Hematopoietic multipotent progenitor cell treated with erythropoietin and hydrocortisone succinate and interleukin-3 and kit ligand, for 6 days (in vitro differentiated cells): ENCODE measurements at regions not wholly inside any gene's neighbourhood (a gene's known extent, or its start where the extent isn't known, plus 50 kb on each side); places are given as distances from the start of the nearest gene placed in this dataset.
"Not testable (repeated sequence)": the region's sequence is repeated elsewhere in the genome, so short reads cannot be mapped to it uniquely, and the experiment has no call there.

Experiments
- DNase-seq: peaks from one replicate; pipeline ENCODE4 v3.0.0-alpha.2; 2015

DNA sequence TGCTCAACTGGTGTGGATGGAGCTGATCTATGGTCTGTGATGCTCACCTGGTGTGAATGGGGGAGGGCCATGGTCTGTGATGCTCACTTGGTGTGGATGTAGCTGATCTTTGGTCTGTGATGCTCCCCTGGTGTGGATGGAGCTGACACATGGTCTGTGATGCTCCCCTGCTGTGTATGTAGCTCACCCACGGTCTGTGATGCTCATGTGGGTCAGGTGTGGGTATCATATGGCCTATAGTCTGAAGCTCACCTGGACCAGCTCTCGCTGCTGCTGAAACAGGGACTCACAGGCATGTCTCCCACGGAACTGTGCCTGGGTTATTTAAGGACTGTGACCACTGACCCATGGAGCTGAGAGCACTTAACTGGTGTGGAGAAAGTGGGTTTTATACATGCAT is 109.7 kb downstream of the CRLF2 start:
- no peak for DNase-seq

DNA sequence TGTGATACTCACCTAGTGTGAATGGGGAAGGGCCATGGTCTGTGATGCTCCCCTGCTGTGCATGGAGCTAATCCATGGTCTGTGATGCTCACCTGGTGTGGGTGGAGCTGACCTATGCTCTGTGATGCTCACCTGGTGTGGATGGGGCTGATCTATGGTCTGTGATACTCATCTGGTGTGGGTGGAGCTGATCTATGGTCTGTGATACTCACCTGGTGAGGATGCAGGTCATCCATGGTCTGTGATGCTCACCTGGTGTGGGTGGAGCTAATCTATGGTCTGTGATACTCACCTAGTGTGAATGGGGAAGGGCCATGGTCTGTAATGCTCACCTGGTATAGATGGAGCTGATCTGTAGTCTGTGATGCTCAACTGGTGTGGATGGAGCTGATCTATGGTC is 110.2 kb downstream of the CRLF2 start:
- not testable (repeated sequence) for DNase-seq

DNA sequence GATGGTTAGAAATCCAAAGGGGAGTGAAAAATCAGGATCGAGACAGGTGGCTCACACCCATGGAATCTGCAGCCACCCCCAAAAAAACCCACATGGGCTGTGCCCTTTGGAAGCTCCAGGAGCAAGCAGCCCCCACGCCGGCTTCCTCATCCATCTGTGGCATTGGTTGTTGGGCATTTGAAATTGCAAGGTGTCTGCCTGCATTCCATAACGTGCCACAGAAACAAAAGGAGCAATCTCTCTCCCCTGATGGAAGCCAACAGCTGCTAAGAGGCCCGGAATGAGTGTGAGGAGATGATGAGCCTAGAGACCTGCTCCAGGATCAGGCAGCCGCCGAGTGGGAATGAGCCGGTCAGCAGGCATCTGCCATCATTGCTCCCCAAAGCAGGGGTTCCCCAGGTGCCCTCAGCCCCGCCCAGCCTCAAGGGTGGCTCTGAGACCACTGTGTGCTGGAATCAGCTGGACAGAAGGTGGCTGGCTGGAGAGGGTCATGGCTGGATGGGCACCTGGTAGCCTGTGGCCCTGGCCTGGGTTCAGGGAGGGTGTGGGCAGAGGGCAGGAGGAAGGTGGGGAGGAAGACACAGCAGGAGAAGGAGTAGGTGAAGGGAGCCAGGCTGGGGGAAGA is 113.2 kb downstream of the CRLF2 start:
- DNase-seq = no peak

DNA sequence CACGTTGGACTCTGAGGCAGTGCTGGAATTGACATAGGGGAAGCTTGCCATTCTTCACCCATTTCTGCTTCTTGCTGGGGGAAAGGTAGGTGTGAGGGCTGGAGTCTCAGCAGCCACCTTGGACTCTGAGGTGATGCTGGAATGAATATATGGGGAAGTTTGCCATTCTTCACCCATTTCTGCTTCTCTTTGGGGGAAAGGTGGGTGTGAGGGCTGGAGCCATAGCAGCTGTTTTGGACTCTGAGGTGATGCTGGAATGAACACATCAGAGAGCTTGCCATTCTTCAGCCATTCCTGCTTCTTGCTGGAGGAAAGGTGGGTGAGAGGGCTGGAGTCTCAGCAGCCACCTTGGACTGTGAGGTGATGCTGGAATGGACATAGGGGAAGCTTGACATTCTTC is 115.1 kb downstream of the CRLF2 start:
- no peak for DNase-seq

DNA sequence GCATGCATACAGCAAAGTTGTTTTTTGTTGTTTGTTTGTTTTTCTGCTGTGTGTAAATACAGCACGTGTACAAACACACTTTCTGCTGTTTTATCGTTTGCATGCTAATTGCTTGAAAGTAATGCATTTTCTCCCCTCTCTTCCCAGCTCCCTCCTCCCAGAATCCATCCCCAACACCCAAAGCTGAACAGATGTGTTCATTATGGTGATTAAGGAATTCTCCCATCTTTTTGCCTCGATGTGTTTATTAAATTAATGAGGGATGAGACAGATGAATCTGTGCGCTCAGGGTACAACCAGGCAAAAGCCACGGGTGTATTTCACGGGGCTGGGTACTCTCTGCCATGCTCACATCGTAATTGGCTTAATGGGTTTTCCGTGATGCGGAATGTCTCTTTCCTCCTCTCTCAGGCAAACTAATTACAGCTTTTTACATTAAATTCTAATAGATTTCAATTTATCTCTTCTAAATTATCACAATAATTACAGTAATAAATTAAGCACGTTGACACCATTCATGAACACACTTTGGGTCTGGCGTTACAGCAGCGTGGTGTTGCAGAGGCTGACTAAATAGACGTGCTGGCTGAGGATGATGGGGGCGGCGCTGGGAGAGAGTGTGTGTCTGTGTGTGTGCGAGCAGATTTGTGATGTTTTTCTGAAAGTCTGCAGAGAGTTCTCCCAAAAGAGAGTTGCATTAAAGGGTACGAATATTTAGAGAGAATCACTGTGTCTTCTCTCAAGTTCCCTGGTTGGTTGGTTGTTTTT is 117.7 kb downstream of the CRLF2 start:
- no peak for DNase-seq

DNA sequence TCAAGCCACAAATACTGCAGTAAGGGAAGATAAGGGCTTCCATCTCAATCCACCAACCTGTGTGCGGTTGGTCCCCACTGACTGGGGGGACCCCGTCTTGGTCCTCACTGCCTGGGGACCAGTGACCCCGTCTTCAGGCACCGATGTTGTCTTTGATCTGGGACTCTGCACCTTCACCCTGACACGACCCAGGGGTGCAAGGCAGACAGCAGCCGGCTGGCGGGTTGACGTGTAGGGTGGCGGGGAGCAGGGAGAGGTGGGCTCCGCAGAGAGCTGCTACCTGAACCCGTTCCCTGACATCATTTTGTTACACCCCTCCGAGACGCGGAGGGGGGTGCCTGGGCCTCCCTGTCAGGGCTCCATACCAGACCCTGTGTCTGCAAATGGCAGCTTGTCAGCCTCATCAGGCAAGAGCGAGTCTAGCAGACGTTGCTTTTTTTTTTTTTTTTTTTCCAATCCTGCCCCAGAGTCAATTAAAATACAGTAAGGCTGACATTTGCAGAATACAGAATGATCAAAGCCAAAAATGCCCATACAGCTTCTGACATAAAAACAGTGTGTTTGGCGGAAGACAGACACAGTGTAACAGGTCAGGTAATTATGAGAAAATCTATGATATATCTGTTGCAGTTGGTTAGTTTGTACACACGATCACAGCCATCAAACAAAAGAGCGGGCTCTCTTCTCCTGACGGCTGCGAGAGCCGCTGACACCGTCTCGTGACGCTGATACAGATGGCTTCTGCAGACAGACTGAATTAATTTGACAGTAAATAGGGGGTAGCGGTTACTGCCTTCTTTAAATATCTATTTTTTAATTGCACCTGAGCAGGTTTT is 118.6 kb downstream of the CRLF2 start:
- DNase-seq = no peak

DNA sequence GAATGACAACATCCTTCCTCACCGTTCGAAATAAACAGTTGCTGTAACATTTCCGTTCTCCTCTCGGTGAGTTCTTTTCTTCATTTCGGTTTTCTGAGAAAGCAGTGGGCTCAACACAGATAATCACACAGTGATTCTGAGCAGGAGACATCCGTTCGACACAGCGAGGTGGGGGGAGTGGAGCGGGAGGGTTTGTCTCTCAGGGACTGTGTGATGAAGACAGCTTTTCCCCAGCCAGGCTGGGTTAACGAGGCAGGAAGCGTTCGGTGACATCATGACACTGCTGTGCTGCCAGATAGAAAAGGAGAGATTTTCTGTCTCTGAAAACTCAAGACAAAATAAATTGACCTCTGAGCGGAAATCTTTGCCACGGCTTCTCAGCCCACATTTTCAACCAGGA is 119.3 kb downstream of the CRLF2 start:
- DNase-seq = no peak

DNA sequence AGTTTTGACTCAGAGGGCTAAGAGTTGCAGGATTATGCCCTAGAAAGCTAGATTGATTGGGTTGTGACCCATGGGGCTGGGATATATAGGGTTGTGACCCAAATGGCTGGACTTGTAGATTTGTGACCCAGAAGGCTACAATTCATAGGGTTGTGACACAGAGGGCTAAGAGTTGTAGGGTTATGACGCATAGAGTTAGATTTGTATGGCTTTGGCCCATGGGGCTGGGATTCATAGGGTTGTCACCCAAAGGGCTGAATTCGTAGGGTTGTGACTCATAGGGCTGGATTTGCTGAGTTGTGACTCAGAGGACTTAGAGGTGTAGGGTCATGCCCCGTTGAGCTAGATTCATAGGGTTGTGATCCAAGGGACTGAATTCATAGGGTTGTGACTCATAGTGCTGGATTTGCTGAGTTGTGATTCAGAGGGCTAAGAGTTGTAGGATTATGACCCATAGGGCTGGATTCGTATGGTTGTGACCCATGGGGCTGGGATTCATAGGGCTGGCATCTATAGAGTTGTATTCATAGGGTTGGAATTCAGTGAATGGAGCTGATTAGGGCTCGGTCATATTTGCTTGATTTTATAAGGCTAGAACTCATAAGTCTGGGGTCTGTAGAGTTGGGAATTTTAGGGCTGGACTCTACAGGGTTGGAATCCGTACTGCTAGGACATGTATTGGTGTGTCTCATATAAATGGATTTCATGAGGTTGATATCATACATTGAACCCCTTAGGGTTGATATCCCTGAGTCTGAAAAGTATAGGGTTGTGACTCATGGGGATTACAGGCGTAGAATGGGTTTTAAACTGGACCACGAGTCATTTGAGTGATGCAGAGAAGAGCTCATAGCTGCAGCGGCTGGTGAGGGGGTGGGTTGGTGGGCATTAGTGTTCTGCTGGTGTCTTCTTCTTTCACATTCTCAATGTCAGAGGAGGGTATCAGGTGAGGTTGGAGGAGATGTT is 125.7 kb downstream of the CRLF2 start:
- DNase-seq = no peak

DNA sequence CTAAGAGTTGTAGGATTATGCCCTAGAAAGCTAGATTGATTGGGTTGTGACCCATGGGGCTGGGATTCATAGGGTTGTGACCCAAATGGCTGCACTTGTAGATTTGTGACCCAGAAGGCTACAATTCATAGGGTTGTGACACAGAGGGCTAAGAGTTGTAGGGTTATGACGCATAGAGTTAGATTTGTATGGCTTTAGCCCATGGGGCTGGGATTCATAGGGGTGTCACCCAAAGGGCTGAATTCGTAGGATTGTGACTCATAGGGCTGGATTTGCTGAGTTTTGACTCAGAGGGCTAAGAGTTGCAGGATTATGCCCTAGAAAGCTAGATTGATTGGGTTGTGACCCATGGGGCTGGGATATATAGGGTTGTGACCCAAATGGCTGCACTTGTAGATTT is 126.6 kb downstream of the CRLF2 start:
- DNase-seq = not testable (repeated sequence)

DNA sequence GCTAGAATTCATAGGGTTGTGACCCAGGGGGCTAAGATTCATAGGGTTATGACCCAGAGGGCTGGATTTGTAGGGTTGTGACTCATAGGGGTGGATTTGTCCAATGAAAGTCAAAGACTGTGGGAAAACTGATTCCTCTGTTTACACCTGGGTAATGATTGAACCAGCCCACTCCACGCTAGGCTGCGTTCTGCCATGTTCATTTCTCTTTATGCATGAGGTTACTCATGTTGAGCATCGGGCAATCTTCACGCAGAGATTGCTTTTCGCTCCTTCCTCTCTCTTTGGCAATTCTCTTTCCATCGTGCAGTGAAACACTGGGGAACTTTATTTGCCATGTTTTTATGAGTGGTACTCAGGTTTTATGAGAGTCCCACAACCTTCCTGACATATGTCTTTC is 127.8 kb downstream of the CRLF2 start:
- no peak for DNase-seq

DNA sequence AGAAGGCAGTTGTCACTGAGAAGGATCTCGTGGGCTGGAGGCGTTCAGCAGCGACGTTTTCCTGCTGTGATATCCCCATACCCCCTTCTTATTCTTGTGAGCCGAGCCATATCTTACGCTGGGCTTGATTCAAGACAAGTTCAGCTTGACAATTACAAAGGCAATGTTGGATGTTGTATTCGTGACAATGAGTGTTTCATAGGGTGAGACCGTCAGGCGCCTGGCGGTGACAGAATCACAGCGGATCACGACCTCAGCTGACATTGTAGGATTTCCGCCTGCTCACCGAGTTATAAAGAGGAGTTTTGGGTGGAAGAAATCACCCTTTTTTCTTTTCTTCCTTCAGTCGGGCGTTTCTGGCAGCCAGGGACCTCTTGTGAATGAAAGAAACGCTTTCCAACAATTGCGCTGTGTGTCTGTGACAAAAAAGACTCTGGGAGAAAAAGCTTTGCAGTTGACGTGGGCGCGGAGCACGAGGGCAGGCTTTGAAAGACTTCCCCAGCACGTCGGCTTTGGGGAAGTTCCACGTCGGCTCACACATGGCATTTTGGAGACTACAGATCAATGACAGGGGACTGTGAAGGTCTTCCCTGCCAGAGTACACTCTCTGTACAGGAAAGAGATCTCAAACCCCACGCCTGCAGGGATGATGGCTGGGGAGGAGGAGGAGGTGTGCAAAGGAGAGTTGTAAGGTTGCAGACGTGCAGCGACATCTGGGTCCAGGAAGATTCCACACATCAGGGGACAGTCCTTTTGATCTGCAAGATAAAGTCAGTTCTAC is 135.4 kb downstream of the CRLF2 start:
- no peak for DNase-seq

DNA sequence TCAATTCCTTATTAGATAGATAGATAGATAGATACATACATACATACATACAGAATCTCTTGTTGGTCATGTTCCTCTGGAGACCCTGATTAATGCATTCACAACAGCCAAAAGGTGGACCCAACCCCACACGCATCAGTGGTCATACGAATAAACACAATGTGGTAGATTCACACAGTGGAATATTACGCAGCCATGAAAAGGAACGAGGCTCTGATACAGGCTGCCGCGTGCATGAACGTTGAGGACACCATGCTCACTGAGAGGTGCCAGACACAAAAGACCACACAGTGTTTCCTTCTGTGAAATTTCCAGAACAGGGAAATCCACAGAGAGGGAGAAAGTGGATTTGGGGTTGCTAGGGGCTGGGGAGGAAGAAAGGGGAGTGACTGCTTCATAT is 136.7 kb downstream of the CRLF2 start:
- DNase-seq = no peak

DNA sequence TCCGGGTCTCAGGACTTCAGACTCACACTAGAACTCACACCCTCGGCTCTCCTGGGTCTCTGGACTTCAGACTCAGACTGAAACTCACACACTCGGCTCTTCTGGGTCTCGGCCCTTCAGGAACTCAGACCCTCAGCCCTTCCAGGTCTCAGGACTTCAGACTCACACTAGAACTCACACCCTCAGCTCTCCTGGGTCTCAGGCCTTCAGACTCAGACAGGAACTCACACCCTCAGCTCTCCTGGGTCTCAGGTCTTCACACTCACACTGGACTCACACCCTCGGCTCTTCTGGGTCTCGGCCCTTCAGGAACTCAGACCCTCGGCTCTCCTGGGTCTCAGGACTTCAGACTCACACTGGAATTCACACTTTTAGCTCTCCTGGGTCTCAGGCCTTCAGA is 137.3 kb downstream of the CRLF2 start:
- DNase-seq = no peak

DNA sequence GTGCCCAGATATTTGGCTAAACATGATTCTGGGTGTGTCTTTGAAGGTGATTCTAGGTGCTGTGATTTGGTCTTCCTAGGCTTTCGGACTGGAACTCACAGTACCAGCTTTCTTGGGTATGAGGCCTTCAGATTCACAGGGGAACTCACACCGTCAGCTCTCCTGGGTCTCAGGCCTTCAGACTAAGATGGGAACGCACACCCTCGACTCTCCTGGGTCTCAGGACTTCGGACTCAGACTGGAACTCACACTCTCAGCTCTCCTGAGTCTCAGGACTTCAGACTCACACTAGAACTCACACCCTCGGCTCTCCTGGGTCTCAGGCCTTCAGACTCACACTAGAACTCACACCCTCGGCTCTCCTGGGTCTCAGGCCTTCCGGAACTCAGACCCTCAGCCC is 137.7 kb downstream of the CRLF2 start:
- DNase-seq = no peak

DNA sequence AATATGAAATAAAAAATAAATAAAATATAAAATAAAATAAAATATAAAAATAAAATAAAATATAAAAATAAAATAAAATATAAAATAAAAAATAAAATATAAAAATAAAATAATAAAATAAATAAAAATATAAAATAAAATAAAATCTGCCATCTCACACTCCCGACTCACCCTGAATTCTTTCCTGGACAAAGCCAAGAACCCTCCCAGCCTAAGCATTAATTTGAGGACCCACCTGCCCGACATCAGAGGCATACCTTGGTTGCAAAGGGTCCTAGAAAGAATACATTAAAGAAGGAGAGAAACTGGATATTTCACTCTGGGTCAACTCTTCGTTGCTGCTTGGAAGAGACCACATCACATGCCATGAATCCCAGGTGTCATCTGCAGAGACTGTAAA is 138.3 kb downstream of the CRLF2 start:
- no peak for DNase-seq

DNA sequence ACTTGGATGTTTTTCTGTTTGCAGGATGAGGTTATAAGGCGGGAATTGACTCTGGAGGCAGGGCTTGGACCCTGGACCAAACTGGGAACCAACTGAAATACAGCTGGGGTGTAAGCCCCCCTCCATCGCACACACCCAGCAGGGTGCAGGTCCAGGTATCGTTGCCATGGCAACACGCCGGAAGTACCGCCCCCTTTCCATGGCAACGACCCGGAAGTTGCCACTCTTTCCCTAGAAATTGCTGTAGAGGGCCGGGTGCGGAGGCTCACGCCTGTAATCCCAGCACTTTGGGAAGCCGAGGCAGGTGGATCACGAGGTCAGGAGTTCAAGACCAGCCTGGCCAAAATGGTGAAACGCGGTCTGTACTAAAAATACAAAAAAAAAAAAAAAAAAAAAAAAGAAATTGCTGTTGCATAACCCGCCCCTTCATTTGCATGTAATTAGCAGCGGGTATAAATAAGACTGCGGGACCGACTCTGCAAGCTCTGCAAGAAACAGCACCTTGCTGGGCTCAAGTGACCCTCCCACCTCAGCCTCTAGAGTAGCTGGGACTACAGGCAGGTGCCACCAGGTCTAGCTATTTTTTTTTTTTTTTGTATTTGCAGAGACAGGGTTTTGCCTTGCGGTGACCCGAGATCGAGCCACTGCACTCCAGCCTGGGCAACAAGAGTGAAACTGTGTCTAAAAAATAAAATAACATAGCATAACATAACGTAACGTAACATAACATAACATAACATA is 139.6 kb downstream of the CRLF2 start:
- no peak for DNase-seq

DNA sequence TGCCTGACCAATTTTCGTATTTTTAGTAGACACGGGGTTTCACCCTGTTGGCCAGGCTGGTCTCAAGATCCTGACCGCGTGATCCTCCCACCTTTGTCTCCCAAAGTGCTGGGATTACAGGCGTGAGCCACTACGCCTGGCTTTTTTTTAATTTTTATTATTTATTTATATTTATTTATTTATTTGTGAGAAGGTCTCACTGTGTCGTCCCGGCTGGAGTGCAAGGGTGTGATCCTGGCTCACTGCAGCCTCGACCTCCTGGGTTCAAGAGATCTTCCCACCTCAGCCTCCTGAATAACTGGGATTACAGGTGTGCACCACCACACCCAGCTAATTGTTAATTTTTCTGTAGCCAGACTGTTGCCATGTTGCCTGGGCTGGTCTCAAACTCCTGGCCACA is 141.1 kb downstream of the CRLF2 start:
- DNase-seq = no peak

DNA sequence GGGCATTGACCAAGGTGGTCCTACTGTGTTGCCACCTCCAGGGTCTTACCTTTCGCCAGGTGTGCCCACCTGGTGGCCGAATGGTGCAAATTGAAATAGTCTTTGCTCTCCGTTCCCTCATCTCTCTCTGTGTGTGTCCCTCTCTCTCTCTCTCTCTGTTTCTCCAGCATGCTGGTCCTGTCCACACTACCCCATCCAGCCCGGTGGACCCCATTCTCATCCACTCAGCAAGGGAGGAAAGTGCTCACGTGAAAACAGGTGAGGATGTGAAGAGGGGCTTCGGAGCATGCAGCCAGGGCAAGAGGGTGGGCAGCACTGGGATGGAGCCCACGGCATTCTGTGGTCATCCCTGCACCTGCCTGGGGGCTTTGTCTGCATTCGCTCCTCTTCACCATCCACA is 150.1 kb downstream of the CRLF2 start:
- no peak for DNase-seq

DNA sequence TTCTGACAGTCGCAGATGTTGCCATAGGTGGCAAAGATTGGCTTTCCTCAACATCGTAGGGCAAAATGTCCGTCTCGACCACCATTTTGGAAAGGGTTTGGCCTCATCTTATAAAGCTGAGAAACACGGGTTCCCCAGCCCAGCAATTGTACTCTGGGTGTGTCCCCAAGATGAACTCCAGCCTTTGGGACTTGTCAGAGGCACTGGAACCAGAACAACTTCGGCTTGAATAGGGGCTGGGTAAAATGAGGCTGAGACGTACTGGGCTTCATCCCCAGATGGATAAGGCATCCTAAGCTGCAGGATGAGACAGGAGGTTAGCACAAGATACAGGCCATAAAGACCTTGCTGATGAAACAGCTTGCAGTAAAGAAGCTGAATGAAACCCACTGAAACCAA is 151.9 kb downstream of the CRLF2 start:
- no peak for DNase-seq

DNA sequence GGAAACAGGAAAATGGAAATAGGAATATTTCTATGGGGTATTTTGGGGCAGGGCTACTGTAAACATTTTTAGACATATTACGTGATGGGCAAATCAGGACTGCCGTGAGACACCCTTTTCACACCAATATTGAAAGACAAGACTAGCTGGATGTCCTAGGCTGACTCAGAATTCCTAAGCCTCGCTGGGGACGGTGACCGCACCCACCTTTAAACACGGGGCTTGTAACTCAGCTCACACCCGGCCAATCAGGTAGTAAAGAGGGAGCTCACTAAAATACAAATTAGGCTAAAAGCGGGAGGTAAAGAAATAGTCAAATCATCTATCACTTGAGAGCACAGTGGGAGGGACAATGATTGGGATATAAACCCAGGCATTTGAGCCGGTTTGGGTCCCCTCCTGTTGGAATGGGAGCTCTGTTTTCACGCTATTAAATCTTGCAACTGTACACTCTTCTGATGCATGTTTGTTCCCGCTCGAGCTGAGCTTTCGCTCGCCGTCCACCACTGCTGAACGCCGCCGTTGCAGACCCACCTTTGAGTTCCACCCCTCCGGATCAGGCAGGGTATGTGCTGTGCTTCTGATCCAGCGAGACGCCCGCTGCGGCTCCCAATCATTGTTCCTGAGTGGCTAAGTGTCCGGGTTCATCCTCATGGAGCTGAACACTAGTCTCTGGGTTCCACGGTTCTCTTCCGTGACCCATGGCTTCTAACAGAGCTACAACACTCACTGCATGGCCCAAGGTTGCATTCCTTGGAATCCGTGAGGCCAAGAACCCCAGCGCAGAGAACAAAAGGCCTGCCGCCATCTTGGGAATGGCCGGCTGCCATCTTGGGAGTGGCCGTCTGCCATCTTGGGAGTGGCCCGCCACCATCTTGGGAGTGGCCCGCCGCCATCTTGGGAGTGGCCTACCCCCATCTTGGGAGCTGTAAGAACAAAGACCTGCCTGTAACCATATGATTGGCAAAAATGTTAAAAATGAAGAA is 152.6 kb downstream of the CRLF2 start:
- DNase-seq = no peak
